GM12878 (cell line): ENCODE measurements at regions not wholly inside any gene's neighbourhood (a gene's known extent, or its start where the extent isn't known, plus 50 kb on each side); places are given as distances from the start of the nearest gene placed in this dataset.

Experiments
- ATAC-seq: fragments of 200-7000 bp; cut with Tn5 transposase; 3 replicates; pipeline ENCODE4 v1.9.1; 2020; ENCODE audit warnings: mild to moderate bottlenecking, moderate library complexity
- BruUV-seq: library from RNA; stranded (reverse); fragments of 400-500 nt; replicated peaks from 2 replicates; lab custom pipeline; 2021; lab: Mats Ljungman, UMichigan
- CTCF ChIA-PET: fragments of 300-600 bp; sonication (Branson Sonifier 250); formaldehyde crosslinking; extraction: SDS; loops from one replicate; lab custom pipeline; 2021; ENCODE audit warnings: inconsistent platforms; lab: Yijun Ruan, JAX
- POLR2A ChIA-PET: fragments of 350-600 bp; formaldehyde crosslinking; extraction: SDS; loops from one replicate; lab custom pipeline; 2021; ENCODE audit warnings: inconsistent platforms; lab: Charles Lee
- RAD21 ChIA-PET: fragments of 300-600 bp; sonication (Branson Sonifier 250); formaldehyde crosslinking; loops from one replicate; lab custom pipeline; 2023; ENCODE audit warnings: antibody characterized with exemption; ENCODE audit not compliant: unreplicated experiment; lab: Charles Lee
- SMC1A ChIA-PET: fragments of 300-600 bp; sonication (Branson Sonifier 250); formaldehyde crosslinking; loops from one replicate; lab custom pipeline; 2023; ENCODE audit not compliant: unreplicated experiment, uncharacterized antibody; lab: Charles Lee
- DNase-seq: peaks from one replicate; pipeline ENCODE4 v3.0.0-alpha.2; 2011; ENCODE audit warnings: low read depth, low spot score
- FAIRE-seq: peaks from 3 replicates; lab custom pipeline; 2011; peaks lifted over from hg19 to GRCh38; lab: Jason Lieb, UNC
- H2AFZ ChIP-seq: 2 replicates; pipeline ENCODE4 v1.6.0; 2011; ENCODE audit warnings: low read depth, low read length, control low read depth; ENCODE audit not compliant: control insufficient read depth
- H3K27ac ChIP-seq: 2 replicates; pipeline ENCODE4 v1.5.1; 2011; ENCODE audit warnings: control low read depth; ENCODE audit not compliant: control insufficient read depth, insufficient read depth
- H3K27me3 ChIP-seq, 2 experiments: replicated peaks in 1 of 2; 2 replicates each; pipeline versions ENCODE4 v1.6.0 to v1.6.1; 2011; ENCODE audit warnings: low read length in 1 of 2; ENCODE audit not compliant: control insufficient read depth in 2 of 2, insufficient read depth in 2 of 2
- H3K36me3 ChIP-seq, 2 experiments: 2 replicates each; pipeline ENCODE4 v1.5.1; 2011; ENCODE audit warnings: low read length in 1 of 2; ENCODE audit not compliant: control insufficient read depth in 2 of 2, insufficient read depth in 2 of 2
- H3K4me1 ChIP-seq: 2 replicates; pipeline ENCODE4 v1.6.1; 2011; ENCODE audit warnings: mild to moderate bottlenecking, low read length, moderate library complexity, mixed read lengths; ENCODE audit not compliant: control insufficient read depth, insufficient read depth
- H3K4me2 ChIP-seq: 2 replicates; pipeline ENCODE4 v1.6.0; 2011; ENCODE audit warnings: control low read depth; ENCODE audit not compliant: control insufficient read depth, insufficient read depth
- H3K4me3 ChIP-seq: fragments of 200-600 bp; sonication (generic); 2 replicates; pipeline ENCODE4 v1.5.1; 2016
- H3K79me2 ChIP-seq: 2 replicates; pipeline ENCODE4 v1.6.0; 2011; ENCODE audit warnings: low read length; ENCODE audit not compliant: control insufficient read depth, insufficient read depth
- H3K9ac ChIP-seq: 2 replicates; pipeline ENCODE4 v1.8.0; 2011; ENCODE audit warnings: low read length, control low read depth, mixed read lengths; ENCODE audit not compliant: control insufficient read depth, insufficient read depth
- H3K9me3 ChIP-seq: replicated peaks from 3 replicates; pipeline ENCODE4 v1.5.1; 2011; ENCODE audit warnings: mild to moderate bottlenecking, low read length; ENCODE audit not compliant: control insufficient read depth, insufficient read depth
- H4K20me1 ChIP-seq: 2 replicates; pipeline ENCODE4 v1.6.0; 2011; ENCODE audit not compliant: control insufficient read depth, insufficient read depth
- BCL11A ChIP-seq: IDR thresholded peaks from 2 replicates; pipeline ENCODE4 v1.6.1; 2011; ENCODE audit warnings: low read depth, low read length
- BMI1 ChIP-seq: fragments of 450-650 bp; IDR thresholded peaks from 2 replicates; pipeline ENCODE4 v1.6.1; 2016; ENCODE audit warnings: mild to moderate bottlenecking, moderate library complexity, borderline replicate concordance
- CBX5 ChIP-seq: sonication (generic); IDR thresholded peaks from 2 replicates; pipeline ENCODE4 v1.6.1; 2016; ENCODE audit warnings: low read depth, moderate library complexity, mild to moderate bottlenecking, inconsistent platforms
- HCFC1 ChIP-seq: fragments of 150-350 bp; IDR thresholded peaks from 2 replicates; pipeline ENCODE4 v1.6.1; 2014; ENCODE audit warnings: low read length
- IKZF2 ChIP-seq, 2 experiments: fragments of 450-650 bp; IDR thresholded peaks; 2 replicates each; pipeline ENCODE4 v1.6.1; 2017; ENCODE audit warnings: mild to moderate bottlenecking in 2 of 2, moderate library complexity in 2 of 2
- MXI1 ChIP-seq: fragments of 150-350 bp; IDR thresholded peaks from 2 replicates; pipeline ENCODE4 v1.6.1; 2011; ENCODE audit warnings: low read depth, mild to moderate bottlenecking, inconsistent platforms, low read length, improper control_type of control experiment
- NFYA ChIP-seq: IDR thresholded peaks from 2 replicates; pipeline ENCODE4 v1.6.1; 2011; ENCODE audit warnings: low read depth, mild to moderate bottlenecking, low read length, improper control_type of control experiment, borderline replicate concordance
- POLR2AphosphoS2 ChIP-seq: IDR thresholded peaks from 2 replicates; pipeline ENCODE4 v1.6.1; 2011; ENCODE audit warnings: low read depth, mild to moderate bottlenecking, low read length, improper control_type of control experiment, moderate library complexity
- RELA ChIP-seq: fragments of 450-650 bp; IDR thresholded peaks from 2 replicates; pipeline ENCODE4 v1.8.0; 2014; ENCODE audit warnings: borderline replicate concordance; ENCODE audit not compliant: partially characterized antibody
- SIX5 ChIP-seq: IDR thresholded peaks from 2 replicates; pipeline ENCODE4 v1.6.1; 2011; ENCODE audit warnings: mild to moderate bottlenecking, low read depth, low read length, moderate library complexity; ENCODE audit not compliant: severe bottlenecking
- WGBS: methylation state at CpG from one replicate; pipeline ENCODE4 v1.1.6; 2016; ENCODE audit warnings: low lambda C conversion rate; ENCODE audit not compliant: insufficient replicate concordance, insufficient coverage; ENCODE audit errors: missing lambda C conversion rate; 5-methylcytosine and 5-hydroxymethylcytosine counted together
- in situ Hi-C: fragments of 300-500 bp; cut with MboI; formaldehyde crosslinking; loops from 9 replicates; pipeline ENCODE4 v1.14.3; 2018; ENCODE audit warnings: mixed read lengths
- intact Hi-C: fragments of 100-400 bp; cut with micrococcal nuclease; formaldehyde crosslinking; loops from one replicate; pipeline ENCODE4 v1.14.2; 2022; ENCODE audit not compliant: unreplicated experiment
- TF ChIP-seq, protein P1 (sequence below): IDR thresholded peaks from 2 replicates; pipeline ENCODE4 v1.6.1; 2011; ENCODE audit warnings: borderline replicate concordance, low read depth, mild to moderate bottlenecking, moderate library complexity, mixed read lengths, low read length; ENCODE audit not compliant: insufficient read depth; ENCODE audit errors: extremely low read length
- TF ChIP-seq, protein P2 (sequence below): fragments of 450-650 bp; IDR thresholded peaks from 2 replicates; pipeline ENCODE4 v1.6.1; 2017; ENCODE audit warnings: mild to moderate bottlenecking

DNA sequence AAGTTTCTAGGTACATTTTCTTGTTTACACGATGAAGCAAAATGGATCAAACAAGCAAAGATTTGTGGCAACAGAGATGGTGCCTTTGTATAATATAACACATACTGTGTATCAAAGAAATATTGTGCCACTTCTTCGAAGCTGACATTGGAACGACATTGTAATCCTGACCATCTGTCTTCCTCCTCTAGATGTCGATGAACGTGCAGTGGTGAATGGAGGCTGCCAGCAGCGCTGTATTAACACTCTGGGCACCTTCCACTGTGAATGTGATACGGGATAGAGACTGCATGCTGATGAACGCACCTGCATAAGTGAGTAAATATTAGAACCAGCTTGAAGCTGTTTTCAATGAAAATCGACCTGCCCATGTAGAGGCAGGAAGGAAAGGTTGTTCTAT is 613.3 kb upstream of the GOLIM4 start:
- no peak for FAIRE-seq
- no TSS peak for BruUV-seq

More for the DNA sequence above, 613.3 kb upstream of the GOLIM4 start:
- DNase-seq, result no peak
- ChIA-PET SMC1A (no interaction called here), RAD21 (no interaction called here), CTCF (no interaction called here), POLR2A (no interaction called here)
- no peaks in the 10 kb centered on the region for H3K36me3 ChIP-seq
- H3K4me3 ChIP-seq, result no peak overlapping the region
- no peak for ATAC-seq
- H3K9ac ChIP-seq, result no peak overlapping the region
- 45% methylated on average over 9 of the region's 9 CpGs for WGBS
- H3K27ac ChIP-seq, result no peak overlapping the region
- TF ChIP-seq SIX5 (no peak), POLR2AphosphoS2 (no peak), BMI1 (no peak), CBX5 (no peak), RELA (no peak), NFYA (no peak), HCFC1 (no peak), BCL11A (no peak), MXI1 (no peak), IKZF2 (IDR thresholded peaks at IDR 0.05) (no peak)
- TF ChIP-seq, protein P1, sequence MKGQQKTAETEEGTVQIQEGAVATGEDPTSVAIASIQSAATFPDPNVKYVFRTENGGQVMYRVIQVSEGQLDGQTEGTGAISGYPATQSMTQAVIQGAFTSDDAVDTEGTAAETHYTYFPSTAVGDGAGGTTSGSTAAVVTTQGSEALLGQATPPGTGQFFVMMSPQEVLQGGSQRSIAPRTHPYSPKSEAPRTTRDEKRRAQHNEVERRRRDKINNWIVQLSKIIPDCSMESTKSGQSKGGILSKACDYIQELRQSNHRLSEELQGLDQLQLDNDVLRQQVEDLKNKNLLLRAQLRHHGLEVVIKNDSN, result no peak
- TF ChIP-seq, protein P2, sequence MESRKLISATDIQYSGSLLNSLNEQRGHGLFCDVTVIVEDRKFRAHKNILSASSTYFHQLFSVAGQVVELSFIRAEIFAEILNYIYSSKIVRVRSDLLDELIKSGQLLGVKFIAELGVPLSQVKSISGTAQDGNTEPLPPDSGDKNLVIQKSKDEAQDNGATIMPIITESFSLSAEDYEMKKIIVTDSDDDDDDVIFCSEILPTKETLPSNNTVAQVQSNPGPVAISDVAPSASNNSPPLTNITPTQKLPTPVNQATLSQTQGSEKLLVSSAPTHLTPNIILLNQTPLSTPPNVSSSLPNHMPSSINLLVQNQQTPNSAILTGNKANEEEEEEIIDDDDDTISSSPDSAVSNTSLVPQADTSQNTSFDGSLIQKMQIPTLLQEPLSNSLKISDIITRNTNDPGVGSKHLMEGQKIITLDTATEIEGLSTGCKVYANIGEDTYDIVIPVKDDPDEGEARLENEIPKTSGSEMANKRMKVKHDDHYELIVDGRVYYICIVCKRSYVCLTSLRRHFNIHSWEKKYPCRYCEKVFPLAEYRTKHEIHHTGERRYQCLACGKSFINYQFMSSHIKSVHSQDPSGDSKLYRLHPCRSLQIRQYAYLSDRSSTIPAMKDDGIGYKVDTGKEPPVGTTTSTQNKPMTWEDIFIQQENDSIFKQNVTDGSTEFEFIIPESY, result no peak
- no peaks in the 10 kb centered on the region for H3K4me1 ChIP-seq
- intact Hi-C loops, result no loop called here
- in situ Hi-C loops, result no loop called here
- H4K20me1 ChIP-seq, result no peaks in the 10 kb centered on the region
- no peak overlapping the region for H2AFZ ChIP-seq
- H3K4me2 ChIP-seq, result no peak overlapping the region
- H3K79me2 ChIP-seq, result no peaks in the 10 kb centered on the region
- no peaks in the 10 kb centered on the region for H3K27me3 ChIP-seq
- H3K9me3 ChIP-seq, result no peaks in the 10 kb centered on the region
